ENCODE measurements at regions not wholly inside any gene's neighbourhood (a gene's known extent, or its start where the extent isn't known, plus 50 kb on each side); places are given as distances from the start of the nearest gene placed in this dataset.
"Not testable (repeated sequence)": the region's sequence is repeated elsewhere in the genome, so short reads cannot be mapped to it uniquely, and the experiment has no call there.

- not testable (repeated sequence) for DNase-seq
These were observed 963.4 kb upstream of the ADAMTS5 start for GRCh38 chr21:27930108-27930767.

GRCh38 chr21:27929179-27929578, 962.3 kb upstream of the ADAMTS5 start:
- DNase-seq = not testable (repeated sequence)

- peak; percentile 26 to 45 for DNase-seq
These were observed 961.7 kb upstream of the ADAMTS5 start for GRCh38 chr21:27928534-27929115.

GRCh38 chr21:27921421-27921820, 954.5 kb upstream of the ADAMTS5 start:
- DNase-seq = not testable (repeated sequence)

- not testable (repeated sequence) for DNase-seq
These were observed 951.1 kb upstream of the ADAMTS5 start for GRCh38 chr21:27917966-27918365.

GRCh38 chr21:27916326-27916725, 949.4 kb upstream of the ADAMTS5 start:
- DNase-seq = not testable (repeated sequence)

GRCh38 chr21:27912133-27912532, 945.2 kb upstream of the ADAMTS5 start:
- DNase-seq = not testable (repeated sequence)

- DNase-seq = not testable (repeated sequence)
These were observed 942.6 kb upstream of the ADAMTS5 start for GRCh38 chr21:27909487-27909886.

GRCh38 chr21:27908816-27909215, 941.9 kb upstream of the ADAMTS5 start:
- not testable (repeated sequence) for DNase-seq

- DNase-seq = not testable (repeated sequence)
These were observed 936.0 kb upstream of the ADAMTS5 start for GRCh38 chr21:27902904-27903303.

- DNase-seq = not testable (repeated sequence)
These were observed 926.7 kb upstream of the ADAMTS5 start for GRCh38 chr21:27893619-27894018.

- not testable (repeated sequence) for DNase-seq
These were observed 924.6 kb upstream of the ADAMTS5 start for GRCh38 chr21:27891495-27891894.

GRCh38 chr21:27887808-27888455, 921.0 kb upstream of the ADAMTS5 start:
- not testable (repeated sequence) for DNase-seq

- no peak for DNase-seq
These were observed 918.4 kb upstream of the ADAMTS5 start for GRCh38 chr21:27885296-27885711.

GRCh38 chr21:27881331-27881730, 914.4 kb upstream of the ADAMTS5 start:
- DNase-seq = not testable (repeated sequence)

GRCh38 chr21:27872411-27872810, 905.5 kb upstream of the ADAMTS5 start:
- DNase-seq = not testable (repeated sequence)

- not testable (repeated sequence) for DNase-seq
These were observed 903.9 kb upstream of the ADAMTS5 start for GRCh38 chr21:27870755-27871154.

- DNase-seq = not testable (repeated sequence)
These were observed 893.5 kb upstream of the ADAMTS5 start for GRCh38 chr21:27860314-27860955.

GRCh38 chr21:27858053-27858825, 891.4 kb upstream of the ADAMTS5 start:
- not testable (repeated sequence) for DNase-seq

- not testable (repeated sequence) for DNase-seq
These were observed 890.1 kb upstream of the ADAMTS5 start for GRCh38 chr21:27856988-27857387.

- DNase-seq = no peak
These were observed 874.3 kb upstream of the ADAMTS5 start for GRCh38 chr21:27841084-27841672.

GRCh38 chr21:27840262-27840661, 873.4 kb upstream of the ADAMTS5 start:
- no peak for DNase-seq

All from inflammatory macrophage (primary cell).